Body of pancreas (tissue), 4 donors: ENCODE measurements at regions not wholly inside any gene's neighbourhood (a gene's known extent, or its start where the extent isn't known, plus 50 kb on each side); places are given as distances from the start of the nearest gene placed in this dataset.
A peak's percentile ranks its signal among the peaks of the same experiment; 100 is the strongest.

Source experiments
- ATAC-seq: fragments of 150-250 bp; one replicate; pipeline ENCODE4 v1.9.1; 2016
- DNase-seq, 4 donors: peaks; one replicate each; pipeline ENCODE4 v3.0.0-alpha.2; 2019
- H3K27ac ChIP-seq, 4 donors: fragments of 200-600 bp; sonication (generic); 1 replicate in 3 of 4; 2 replicates in 1 of 4; pipeline versions ENCODE4 v1.5.1 to v1.6.1; 2016 to 2019; ENCODE audit warnings: mild to moderate bottlenecking in 1 of 4, mixed read lengths in 1 of 4, moderate library complexity in 1 of 4
- H3K27me3 ChIP-seq, 2 donors: fragments of 200-600 bp; sonication (generic); one replicate each; pipeline ENCODE4 v1.6.0; 2016; ENCODE audit warnings: mild to moderate bottlenecking in 1 of 2
- H3K36me3 ChIP-seq, 2 donors: fragments of 200-600 bp; sonication (generic); replicated peaks in 1 of 2; 2 replicates each; pipeline ENCODE4 v1.5.1; 2016; ENCODE audit warnings: low read depth in 2 of 2; ENCODE audit not compliant: insufficient read depth in 1 of 2
- H3K4me1 ChIP-seq: fragments of 200-600 bp; sonication (generic); one replicate; pipeline ENCODE4 v1.6.0; 2016
- H3K4me3 ChIP-seq, 2 donors: fragments of 200-600 bp; sonication (generic); 1 replicate in 1 of 2; 2 replicates in 1 of 2; pipeline ENCODE4 v1.5.1; 2016 to 2019
- H3K9me3 ChIP-seq, 3 donors: fragments of 200-600 bp; sonication (generic); 1 replicate in 2 of 3; 2 replicates in 1 of 3; pipeline ENCODE4 v1.5.1; 2016
- CTCF ChIP-seq, 7 experiments: fragments of 450-650 bp in 4 of 7; fragments of 200-600 bp in 3 of 7; sonication (generic) in 3 of 7; IDR thresholded peaks; one replicate each; pipeline ENCODE4 v1.5.1; 2016 to 2019; ENCODE audit warnings: antibody characterized with exemption in 7 of 7
- POLR2A ChIP-seq, 3 donors: fragments of 450-650 bp; IDR thresholded peaks; one replicate each; pipeline ENCODE4 v1.6.1; 2016; ENCODE audit warnings: antibody characterized with exemption in 3 of 3, mild to moderate bottlenecking in 2 of 3
- WGBS, 2 donors: methylation state at CpG; one replicate each; pipeline ENCODE4 v1.1.5; 2017; 5-methylcytosine and 5-hydroxymethylcytosine counted together
- intact Hi-C: fragments of 100-400 bp; cut with DNase I; formaldehyde crosslinking; loops from one replicate; pipeline ENCODE4 v1.15.1; 2023

GRCh38 chrX:118249146-118249545 lies 96.8 kb upstream of the WDR44 start:
- DNase-seq (no peak), ATAC-seq (no peak)
- H3K27ac ChIP-seq: no peak overlapping the region
- H3K36me3 ChIP-seq: no peaks in the 10 kb centered on the region
- H3K9me3 ChIP-seq: no peaks in the 10 kb centered on the region
- TF ChIP-seq CTCF (IDR thresholded peaks at IDR 0.05) (no peak), POLR2A (IDR thresholded peaks at IDR 0.05) (no peak)
- H3K4me3 ChIP-seq: no peak overlapping the region
- intact Hi-C loops: no loop called here
- no peaks in the 10 kb centered on the region for H3K27me3 ChIP-seq
- H3K4me1 ChIP-seq: no peaks in the 10 kb centered on the region

DNA sequence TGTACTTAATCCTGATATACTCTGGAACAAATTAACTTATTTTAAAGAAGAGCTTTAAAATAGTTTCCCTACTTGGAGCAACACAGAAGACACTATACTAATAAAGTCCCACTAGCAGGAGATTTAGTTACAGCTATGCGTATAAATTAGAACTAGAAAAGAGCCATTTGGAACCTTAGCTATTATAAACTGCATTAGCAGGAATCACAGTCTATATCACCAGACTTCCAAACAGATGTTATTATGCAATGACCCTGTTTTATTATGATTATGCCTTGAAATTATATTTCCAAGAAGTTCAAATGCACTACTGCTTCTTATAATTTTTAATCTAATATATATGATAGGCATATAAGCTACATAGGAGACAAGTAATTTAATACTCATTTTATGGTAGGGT lies 95.5 kb upstream of the WDR44 start:
- H3K4me3 ChIP-seq: no peak overlapping the region
- ATAC-seq (no peak), DNase-seq (no peak)
- no peaks in the 10 kb centered on the region for H3K4me1 ChIP-seq
- no peak for TF ChIP-seq POLR2A (IDR thresholded peaks at IDR 0.05)
- TF ChIP-seq CTCF (IDR thresholded peaks at IDR 0.05): no peak
- no peaks in the 10 kb centered on the region for H3K27me3 ChIP-seq
- no peak overlapping the region for H3K27ac ChIP-seq
- intact Hi-C loops: no loop called here
- H3K36me3 ChIP-seq: no peaks in the 10 kb centered on the region
- WGBS, 2 donors: 81 to 86% methylated on average over 1 of the region's 1 CpG
- no peaks in the 10 kb centered on the region for H3K9me3 ChIP-seq

GRCh38 chrX:118251271-118251670 lies 94.6 kb upstream of the WDR44 start:
- no peaks in the 10 kb centered on the region for H3K9me3 ChIP-seq
- intact Hi-C loops: no loop called here
- peak in 1 of 4 donors; percentile 2 for DNase-seq
- H3K36me3 ChIP-seq: no peaks in the 10 kb centered on the region
- 67 to 87% methylated on average over 3 of the region's 3 CpGs for WGBS, 2 donors
- no peak for ATAC-seq
- H3K27ac ChIP-seq: no peak overlapping the region
- no peak overlapping the region for H3K4me3 ChIP-seq
- no peaks in the 10 kb centered on the region for H3K4me1 ChIP-seq
- no peak for TF ChIP-seq CTCF (IDR thresholded peaks at IDR 0.05)
- no peak for TF ChIP-seq POLR2A (IDR thresholded peaks at IDR 0.05)
- no peaks in the 10 kb centered on the region for H3K27me3 ChIP-seq

DNA sequence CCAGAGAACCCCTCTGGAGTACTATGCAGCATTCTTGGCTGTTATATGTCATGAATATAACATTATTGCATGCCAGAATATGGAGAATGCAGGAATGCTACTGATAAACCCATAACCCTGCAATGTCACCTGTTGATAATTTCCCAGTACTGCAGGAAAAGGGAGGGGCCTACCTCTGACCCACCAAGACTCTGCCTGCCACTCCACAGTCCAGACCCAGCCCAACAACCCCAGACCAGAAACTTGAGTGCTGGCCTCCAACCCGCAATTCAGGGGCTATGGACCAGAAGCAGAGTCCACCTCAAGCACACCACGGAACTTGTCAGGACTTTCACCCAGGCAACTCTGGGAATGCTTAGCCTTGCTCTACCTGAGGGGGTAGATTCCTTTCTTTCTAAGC lies 92.9 kb upstream of the WDR44 start:
- H3K36me3 ChIP-seq: no peaks in the 10 kb centered on the region
- no peak for TF ChIP-seq POLR2A (IDR thresholded peaks at IDR 0.05)
- no peak for TF ChIP-seq CTCF (IDR thresholded peaks at IDR 0.05)
- no peaks in the 10 kb centered on the region for H3K27me3 ChIP-seq
- intact Hi-C loops: no loop called here
- WGBS, 2 donors: 100% methylated on average over 2 of the region's 2 CpGs
- DNase-seq (no peak), ATAC-seq (no peak)
- H3K27ac ChIP-seq: no peak overlapping the region
- no peaks in the 10 kb centered on the region for H3K9me3 ChIP-seq
- H3K4me3 ChIP-seq: no peak overlapping the region
- H3K4me1 ChIP-seq: no peaks in the 10 kb centered on the region

DNA sequence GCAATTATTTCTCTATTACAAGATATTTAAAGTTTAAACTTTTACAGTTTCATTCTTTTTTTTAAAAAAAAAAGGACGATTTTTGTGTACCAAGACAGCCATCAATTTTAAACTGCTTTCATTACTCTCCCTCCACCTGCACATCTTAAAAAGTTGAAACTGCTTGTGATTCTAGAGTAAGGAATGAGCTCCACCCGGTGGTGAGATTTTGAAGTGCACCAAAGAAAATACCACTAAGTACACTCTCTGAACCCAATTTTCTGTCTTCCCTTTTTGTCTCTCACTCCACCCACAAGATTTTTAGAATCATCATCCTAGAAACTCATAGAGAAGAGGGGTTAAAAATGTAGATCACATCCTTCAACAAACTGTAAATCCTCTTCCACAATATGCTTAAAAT lies 91.3 kb upstream of the WDR44 start:
- DNase-seq (peak; percentile 53 to 78 (median 60)), ATAC-seq (no peak)
- WGBS, 2 donors: 0% methylated on average over 2 of the region's 2 CpGs
- no peaks in the 10 kb centered on the region for H3K4me1 ChIP-seq
- H3K27ac ChIP-seq: no peak overlapping the region
- intact Hi-C loops: no loop called here
- TF ChIP-seq CTCF (IDR thresholded peaks at IDR 0.05) (peak; percentile 19 to 77 (median 48)), POLR2A (IDR thresholded peaks at IDR 0.05) (no peak)
- no peaks in the 10 kb centered on the region for H3K36me3 ChIP-seq
- H3K27me3 ChIP-seq: no peaks in the 10 kb centered on the region
- H3K4me3 ChIP-seq: no peak overlapping the region
- no peaks in the 10 kb centered on the region for H3K9me3 ChIP-seq
